Stomach (tissue), 4 donors: ENCODE measurements at regions not wholly inside any gene's neighbourhood (a gene's known extent, or its start where the extent isn't known, plus 50 kb on each side); places are given as distances from the start of the nearest gene placed in this dataset.

Experiments
- EP300 ChIP-seq: sonication (generic); formaldehyde crosslinking; IDR thresholded peaks from one replicate; pipeline ENCODE4 v1.6.1; 2017; ENCODE audit warnings: antibody characterized with exemption
- POLR2A ChIP-seq, 4 donors: fragments of 450-650 bp; IDR thresholded peaks; one replicate each; pipeline ENCODE4 v1.6.1; 2016; ENCODE audit warnings: antibody characterized with exemption in 4 of 4, control low read depth in 2 of 4, mild to moderate bottlenecking in 1 of 4, moderate library complexity in 1 of 4
- POLR2AphosphoS5 ChIP-seq, 3 donors: sonication (generic); formaldehyde crosslinking; IDR thresholded peaks; one replicate each; pipeline ENCODE4 v1.6.1; 2016; ENCODE audit warnings: antibody characterized with exemption in 3 of 3
- TF ChIP-seq, protein P1 (sequence below), 7 experiments: fragments of 450-650 bp in 4 of 7; fragments of 200-600 bp in 3 of 7; sonication (generic) in 3 of 7; IDR thresholded peaks; one replicate each; pipeline ENCODE4 v1.5.1; 2016 to 2019; ENCODE audit warnings: antibody characterized with exemption in 7 of 7, control low read depth in 2 of 7, mild to moderate bottlenecking in 1 of 7

DNA sequence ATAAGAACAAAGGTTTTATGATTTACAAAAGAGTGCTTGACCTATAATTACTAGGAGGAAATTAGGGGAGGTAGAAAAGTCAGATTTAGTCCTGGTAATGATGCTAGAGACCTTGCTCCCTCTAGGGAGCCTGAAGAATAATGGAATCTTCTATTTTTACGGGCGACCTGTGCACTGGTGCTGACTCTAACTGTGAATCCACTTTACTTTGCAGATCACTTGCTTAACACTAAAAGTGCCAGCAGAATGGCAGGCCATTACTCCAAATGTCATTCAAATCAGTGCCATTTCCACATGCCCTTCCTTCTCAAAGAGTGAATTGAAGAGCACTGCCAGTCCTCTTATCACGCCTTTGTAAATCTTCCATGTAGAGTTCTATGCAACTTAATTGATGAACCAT lies 359.4 kb upstream of the ARRDC3 start:
- TF ChIP-seq POLR2A (IDR thresholded peaks at IDR 0.05) (no peak), POLR2AphosphoS5 (IDR thresholded peaks at IDR 0.05) (no peak), EP300 (no peak)
- TF ChIP-seq, protein P1, sequence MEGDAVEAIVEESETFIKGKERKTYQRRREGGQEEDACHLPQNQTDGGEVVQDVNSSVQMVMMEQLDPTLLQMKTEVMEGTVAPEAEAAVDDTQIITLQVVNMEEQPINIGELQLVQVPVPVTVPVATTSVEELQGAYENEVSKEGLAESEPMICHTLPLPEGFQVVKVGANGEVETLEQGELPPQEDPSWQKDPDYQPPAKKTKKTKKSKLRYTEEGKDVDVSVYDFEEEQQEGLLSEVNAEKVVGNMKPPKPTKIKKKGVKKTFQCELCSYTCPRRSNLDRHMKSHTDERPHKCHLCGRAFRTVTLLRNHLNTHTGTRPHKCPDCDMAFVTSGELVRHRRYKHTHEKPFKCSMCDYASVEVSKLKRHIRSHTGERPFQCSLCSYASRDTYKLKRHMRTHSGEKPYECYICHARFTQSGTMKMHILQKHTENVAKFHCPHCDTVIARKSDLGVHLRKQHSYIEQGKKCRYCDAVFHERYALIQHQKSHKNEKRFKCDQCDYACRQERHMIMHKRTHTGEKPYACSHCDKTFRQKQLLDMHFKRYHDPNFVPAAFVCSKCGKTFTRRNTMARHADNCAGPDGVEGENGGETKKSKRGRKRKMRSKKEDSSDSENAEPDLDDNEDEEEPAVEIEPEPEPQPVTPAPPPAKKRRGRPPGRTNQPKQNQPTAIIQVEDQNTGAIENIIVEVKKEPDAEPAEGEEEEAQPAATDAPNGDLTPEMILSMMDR (IDR thresholded peaks at IDR 0.05) = no peak
